Stomach (tissue), 4 donors: ENCODE measurements at regions not wholly inside any gene's neighbourhood (a gene's known extent, or its start where the extent isn't known, plus 50 kb on each side); places are given as distances from the start of the nearest gene placed in this dataset.

Experiments used
- CTCF ChIP-seq, 7 experiments: fragments of 450-650 bp in 4 of 7; fragments of 200-600 bp in 3 of 7; sonication (generic) in 3 of 7; IDR thresholded peaks; one replicate each; pipeline ENCODE4 v1.5.1; 2016 to 2019; ENCODE audit warnings: antibody characterized with exemption in 7 of 7, control low read depth in 2 of 7, mild to moderate bottlenecking in 1 of 7
- EP300 ChIP-seq: sonication (generic); formaldehyde crosslinking; IDR thresholded peaks from one replicate; pipeline ENCODE4 v1.6.1; 2017; ENCODE audit warnings: antibody characterized with exemption

DNA sequence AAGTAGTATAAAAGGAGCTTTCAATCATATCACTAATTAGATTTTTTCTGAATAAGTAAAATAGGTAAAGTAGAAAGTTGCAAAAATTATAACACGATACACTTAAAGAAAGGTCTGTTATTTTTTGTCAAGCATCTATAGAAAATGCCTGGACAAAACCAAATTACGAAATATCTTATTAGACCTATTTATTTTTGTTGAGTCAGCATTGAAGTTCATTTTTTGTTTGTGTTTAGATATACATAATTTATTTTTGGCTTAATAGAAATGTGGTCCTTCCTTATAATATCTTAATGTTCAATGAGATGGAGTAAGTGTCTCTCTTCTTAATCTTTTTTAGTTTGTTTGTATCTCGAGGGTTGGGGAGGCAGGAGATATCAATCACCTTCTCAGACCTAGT is 214.8 kb upstream of the GRIA1 start:
- TF ChIP-seq EP300: no peak
- TF ChIP-seq CTCF (IDR thresholded peaks at IDR 0.05): no peak
